WTC11 (cell line): ENCODE measurements at regions not wholly inside any gene's neighbourhood (a gene's known extent, or its start where the extent isn't known, plus 50 kb on each side); places are given as distances from the start of the nearest gene placed in this dataset.

Source experiments
- CBFB ChIP-seq: sonication (generic); formaldehyde crosslinking; IDR thresholded peaks from 2 replicates; pipeline ENCODE4 v1.8.1; 2022; ENCODE audit warnings: mild to moderate bottlenecking, low read depth, missing genetic modification reagents
- CREB1 ChIP-seq: sonication (generic); formaldehyde crosslinking; IDR thresholded peaks from 2 replicates; pipeline ENCODE4 v1.8.0; 2023; ENCODE audit warnings: mild to moderate bottlenecking, missing genetic modification reagents
- ELF4 ChIP-seq: sonication (generic); formaldehyde crosslinking; IDR thresholded peaks from 2 replicates; pipeline ENCODE4 v1.8.1; 2022; ENCODE audit warnings: low read depth, mild to moderate bottlenecking, moderate library complexity, missing genetic modification reagents
- MYBL2 ChIP-seq: sonication (generic); formaldehyde crosslinking; IDR thresholded peaks from 2 replicates; pipeline ENCODE4 v1.8.1; 2023; ENCODE audit warnings: mild to moderate bottlenecking, moderate library complexity, missing genetic modification reagents
- TCF7 ChIP-seq: sonication (generic); formaldehyde crosslinking; IDR thresholded peaks from 2 replicates; pipeline ENCODE4 v1.8.0; 2022; ENCODE audit warnings: mild to moderate bottlenecking, low read depth, missing genetic modification reagents, moderate library complexity
- TF ChIP-seq, protein P1 (sequence below): fragments of 200-600 bp; IDR thresholded peaks from 2 replicates; pipeline ENCODE4 v1.8.0; 2022; ENCODE audit warnings: antibody characterized with exemption

DNA sequence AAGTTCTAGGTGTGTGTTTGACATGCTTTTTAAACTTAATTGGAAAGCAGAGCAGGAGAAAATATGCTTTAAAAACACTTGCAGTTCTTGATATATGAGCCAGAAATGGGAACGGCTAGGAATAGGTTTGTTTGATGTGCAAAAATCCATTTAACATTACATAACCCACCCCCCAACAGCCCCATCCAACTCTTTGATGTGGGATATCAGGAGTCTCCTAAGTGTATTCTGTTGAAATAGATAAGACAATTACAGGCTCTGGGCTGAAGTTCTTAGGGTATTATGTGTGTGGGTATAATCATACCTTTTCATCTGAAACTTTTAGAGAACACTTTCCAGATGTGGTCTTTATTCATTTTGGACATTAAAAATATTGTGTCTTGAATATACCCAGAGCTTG, 240.4 kb upstream of the CSNK1A1L start:
- TF ChIP-seq MYBL2 (CRISPR knock-in tag) (no peak), CBFB (CRISPR knock-in tag) (no peak), TCF7 (CRISPR knock-in tag) (no peak), CREB1 (CRISPR knock-in tag) (no peak), ELF4 (CRISPR knock-in tag) (no peak)
- TF ChIP-seq, protein P1, sequence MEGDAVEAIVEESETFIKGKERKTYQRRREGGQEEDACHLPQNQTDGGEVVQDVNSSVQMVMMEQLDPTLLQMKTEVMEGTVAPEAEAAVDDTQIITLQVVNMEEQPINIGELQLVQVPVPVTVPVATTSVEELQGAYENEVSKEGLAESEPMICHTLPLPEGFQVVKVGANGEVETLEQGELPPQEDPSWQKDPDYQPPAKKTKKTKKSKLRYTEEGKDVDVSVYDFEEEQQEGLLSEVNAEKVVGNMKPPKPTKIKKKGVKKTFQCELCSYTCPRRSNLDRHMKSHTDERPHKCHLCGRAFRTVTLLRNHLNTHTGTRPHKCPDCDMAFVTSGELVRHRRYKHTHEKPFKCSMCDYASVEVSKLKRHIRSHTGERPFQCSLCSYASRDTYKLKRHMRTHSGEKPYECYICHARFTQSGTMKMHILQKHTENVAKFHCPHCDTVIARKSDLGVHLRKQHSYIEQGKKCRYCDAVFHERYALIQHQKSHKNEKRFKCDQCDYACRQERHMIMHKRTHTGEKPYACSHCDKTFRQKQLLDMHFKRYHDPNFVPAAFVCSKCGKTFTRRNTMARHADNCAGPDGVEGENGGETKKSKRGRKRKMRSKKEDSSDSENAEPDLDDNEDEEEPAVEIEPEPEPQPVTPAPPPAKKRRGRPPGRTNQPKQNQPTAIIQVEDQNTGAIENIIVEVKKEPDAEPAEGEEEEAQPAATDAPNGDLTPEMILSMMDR, result no peak
